LNCAP (cell line): ENCODE measurements at regions not wholly inside any gene's neighbourhood (a gene's known extent, or its start where the extent isn't known, plus 50 kb on each side); places are given as distances from the start of the nearest gene placed in this dataset.

ENCODE experiments used
- CTCF ChIP-seq: fragments of 450-650 bp; IDR thresholded peaks from 2 replicates; pipeline ENCODE4 v1.5.1; 2017; ENCODE audit warnings: mild to moderate bottlenecking

- TF ChIP-seq CTCF = no peak
Observed at GRCh38 chr4:79088946-79089691, 149.9 kb upstream of the PAQR3 start.

- no peak for TF ChIP-seq CTCF
Observed at GRCh38 chr4:79087071-79087470, 147.8 kb upstream of the PAQR3 start.

- TF ChIP-seq CTCF = no peak
Observed at GRCh38 chr4:79083406-79084010, 144.3 kb upstream of the PAQR3 start.

- TF ChIP-seq CTCF = no peak
Observed at GRCh38 chr4:79082997-79083396, 143.8 kb upstream of the PAQR3 start.

- no peak for TF ChIP-seq CTCF
Observed at GRCh38 chr4:79081973-79082372, 142.7 kb upstream of the PAQR3 start.

GRCh38 chr4:79078339-79078738 is 139.1 kb upstream of the PAQR3 start:
- TF ChIP-seq CTCF = no peak

GRCh38 chr4:79074040-79074439 is 134.8 kb upstream of the PAQR3 start:
- TF ChIP-seq CTCF = no peak
